ENCODE measurements at regions not wholly inside any gene's neighbourhood (a gene's known extent, or its start where the extent isn't known, plus 50 kb on each side); places are given as distances from the start of the nearest gene placed in this dataset.

DNA sequence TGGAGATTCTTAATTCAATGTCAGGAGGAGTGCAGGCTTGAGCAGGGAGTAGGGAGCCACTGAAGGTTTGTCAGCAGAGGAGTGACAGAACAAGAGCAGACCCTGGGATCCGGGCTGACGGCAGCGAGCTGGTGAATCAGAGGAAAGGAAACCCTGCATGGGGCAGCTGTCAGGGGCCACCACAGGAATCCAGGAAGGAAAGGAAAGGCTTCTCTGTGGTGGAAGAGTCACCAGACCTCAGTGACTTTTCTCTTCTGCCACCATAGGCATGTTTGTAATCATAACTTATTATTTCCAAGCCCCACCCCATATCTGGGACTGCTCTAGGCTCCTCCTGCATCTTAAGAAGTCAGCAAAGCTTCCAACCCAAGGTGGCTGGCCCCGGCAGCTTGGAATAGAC lies 150.9 kb downstream of the BCOR start:
- no peak overlapping the region for H3K4me2 ChIP-seq (ENCODE audit: low read length)
- H3K9me2 ChIP-seq (ENCODE audit: insufficient read depth, low read length) = no peaks in the 10 kb centered on the region
- no peaks in the 10 kb centered on the region for H3K27me3 ChIP-seq (ENCODE audit: insufficient read depth, low read depth, low read length)
- H3K9ac ChIP-seq (ENCODE audit: low read length) = no peak overlapping the region
- no peaks in the 10 kb centered on the region for H4K20me1 ChIP-seq (ENCODE audit: insufficient read depth)
- no peaks in the 10 kb centered on the region for H3K36me3 ChIP-seq (ENCODE audit: insufficient read depth, low read length)
- H3K9me3 ChIP-seq (ENCODE audit: low read length) = no peaks in the 10 kb centered on the region
- H3F3A ChIP-seq (ENCODE audit: insufficient read depth, low read length, poor library complexity, severe bottlenecking) = no peaks in the 10 kb centered on the region
- H3K27ac ChIP-seq (ENCODE audit: low read length) = no peak overlapping the region
- no peak overlapping the region for H2AFZ ChIP-seq (ENCODE audit: low read depth, low read length)
- TF ChIP-seq POLR2AphosphoS5 (IDR thresholded peaks at IDR 0.05) (no peak), TAF1 (IDR thresholded peaks at IDR 0.05; ENCODE audit: low read depth) (no peak), REST (IDR thresholded peaks at IDR 0.05; ENCODE audit: borderline replicate concordance) (no peak), RAD21 (conservative IDR thresholded peaks at IDR 0.05) (no peak), MXI1 (conservative IDR thresholded peaks at IDR 0.05; ENCODE audit: poor library complexity, severe bottlenecking) (no peak), SMC3 (conservative IDR thresholded peaks at IDR 0.05; ENCODE audit: poor library complexity) (no peak), EZH2 (IDR thresholded peaks at IDR 0.05; ENCODE audit: borderline replicate concordance, insufficient read depth, low read length, poor library complexity, severe bottlenecking) (no peak)
- H3K4me3 ChIP-seq (ENCODE audit: low read length) = no peak overlapping the region
- no peaks in the 10 kb centered on the region for H3K79me2 ChIP-seq (replicated peaks; ENCODE audit: insufficient read depth, low read length)

GRCh38 chrX:39948582-39948981 lies 149.2 kb downstream of the BCOR start:
- no peaks in the 10 kb centered on the region for H3K9me3 ChIP-seq (ENCODE audit: low read length)
- H2AFZ ChIP-seq (ENCODE audit: low read depth, low read length) = no peak overlapping the region
- no peaks in the 10 kb centered on the region for H3K9me2 ChIP-seq (ENCODE audit: insufficient read depth, low read length)
- no peaks in the 10 kb centered on the region for H3K36me3 ChIP-seq (ENCODE audit: insufficient read depth, low read length)
- no peak overlapping the region for H3K9ac ChIP-seq (ENCODE audit: low read length)
- H3F3A ChIP-seq (ENCODE audit: insufficient read depth, low read length, poor library complexity, severe bottlenecking) = no peaks in the 10 kb centered on the region
- no peaks in the 10 kb centered on the region for H3K79me2 ChIP-seq (replicated peaks; ENCODE audit: insufficient read depth, low read length)
- no peak for TF ChIP-seq REST (IDR thresholded peaks at IDR 0.05; ENCODE audit: borderline replicate concordance)
- H3K4me3 ChIP-seq (ENCODE audit: low read length) = no peak overlapping the region
- no peaks in the 10 kb centered on the region for H3K27me3 ChIP-seq (ENCODE audit: insufficient read depth, low read depth, low read length)
- no peak overlapping the region for H3K4me2 ChIP-seq (ENCODE audit: low read length)
- H4K20me1 ChIP-seq (ENCODE audit: insufficient read depth) = no peaks in the 10 kb centered on the region
- no peak overlapping the region for H3K27ac ChIP-seq (ENCODE audit: low read length)
